Smooth muscle cell (in vitro differentiated cells): ENCODE measurements at regions not wholly inside any gene's neighbourhood (a gene's known extent, or its start where the extent isn't known, plus 50 kb on each side); places are given as distances from the start of the nearest gene placed in this dataset.

ENCODE experiments used
- DNase-seq: peaks from one replicate; lab custom pipeline; 2025; ENCODE audit not compliant: unreplicated experiment; lab: John Stamatoyannopoulos, UW
- H2AFZ ChIP-seq: fragments of 200-600 bp; sonication (generic); 2 replicates; pipeline ENCODE4 v1.6.0; 2016; ENCODE audit warnings: antibody characterized with exemption, low read depth, mild to moderate bottlenecking
- H3F3A ChIP-seq: fragments of 200-600 bp; sonication (generic); 2 replicates; pipeline ENCODE4 v1.6.0; 2017; ENCODE audit warnings: antibody characterized with exemption, low read depth
- H3K27ac ChIP-seq: fragments of 200-600 bp; sonication (generic); 2 replicates; pipeline ENCODE4 v1.5.1; 2016; ENCODE audit warnings: low read depth, mild to moderate bottlenecking
- H3K27me3 ChIP-seq: fragments of 200-600 bp; sonication (generic); 2 replicates; pipeline ENCODE4 v1.6.1; 2016; ENCODE audit warnings: low read depth, mild to moderate bottlenecking
- H3K36me3 ChIP-seq: fragments of 200-600 bp; sonication (generic); 2 replicates; pipeline ENCODE4 v1.5.1; 2016; ENCODE audit warnings: low read depth
- H3K4me1 ChIP-seq: fragments of 200-600 bp; sonication (generic); 2 replicates; pipeline ENCODE4 v1.5.1; 2016; ENCODE audit warnings: low read depth
- H3K4me2 ChIP-seq: fragments of 200-600 bp; sonication (generic); 2 replicates; pipeline ENCODE4 v1.6.0; 2016; ENCODE audit warnings: mild to moderate bottlenecking
- H3K4me3 ChIP-seq: fragments of 200-600 bp; sonication (generic); 2 replicates; pipeline ENCODE4 v1.5.1; 2016; ENCODE audit warnings: mild to moderate bottlenecking
- H3K79me2 ChIP-seq: fragments of 200-600 bp; sonication (generic); 2 replicates; pipeline ENCODE4 v1.6.0; 2016; ENCODE audit warnings: low read depth, mild to moderate bottlenecking
- H3K9ac ChIP-seq: fragments of 200-600 bp; sonication (generic); 2 replicates; pipeline ENCODE4 v1.6.0; 2016; ENCODE audit warnings: low read depth
- H3K9me3 ChIP-seq: fragments of 200-600 bp; sonication (generic); replicated peaks from 2 replicates; pipeline ENCODE4 v1.5.1; 2016; ENCODE audit warnings: low read depth
- H4K20me1 ChIP-seq: fragments of 200-600 bp; sonication (generic); 2 replicates; pipeline ENCODE4 v1.6.0; 2016; ENCODE audit warnings: low read depth
- CTCF ChIP-seq: fragments of 200-600 bp; sonication (generic); IDR thresholded peaks from 2 replicates; pipeline ENCODE4 v1.5.1; 2017; ENCODE audit warnings: borderline replicate concordance, mild to moderate bottlenecking, antibody characterized with exemption; ENCODE audit not compliant: insufficient read depth, poor library complexity, severe bottlenecking
- WGBS: methylation state at CpG from one replicate; pipeline ENCODE4 v1.1.7; 2016; ENCODE audit warnings: low lambda C conversion rate; 5-methylcytosine and 5-hydroxymethylcytosine counted together

- H4K20me1 ChIP-seq, result no peaks in the 10 kb centered on the region
- no peak overlapping the region for H3K9ac ChIP-seq
- no peaks in the 10 kb centered on the region for H3F3A ChIP-seq
- TF ChIP-seq CTCF, result no peak
- no peaks in the 10 kb centered on the region for H3K9me3 ChIP-seq
- DNase-seq, result no peak
- no peak overlapping the region for H2AFZ ChIP-seq
- no peaks in the 10 kb centered on the region for H3K27me3 ChIP-seq
- H3K79me2 ChIP-seq, result no peaks in the 10 kb centered on the region
- H3K4me2 ChIP-seq, result no peak overlapping the region
- WGBS, result 85% methylated on average over 23 of the region's 23 CpGs
- H3K4me1 ChIP-seq, result peaks cover 12% of the 10 kb centered on the region
- no peaks in the 10 kb centered on the region for H3K36me3 ChIP-seq
- no peak overlapping the region for H3K27ac ChIP-seq
- H3K4me3 ChIP-seq, result no peak overlapping the region
Measured at GRCh38 chr12:4044736-4045730, 171.8 kb upstream of the PARP11 start.

- no peak overlapping the region for H2AFZ ChIP-seq
- 95% methylated on average over 9 of the region's 9 CpGs for WGBS
- no peaks in the 10 kb centered on the region for H3K36me3 ChIP-seq
- H3K4me2 ChIP-seq, result no peak overlapping the region
- H3K4me3 ChIP-seq, result no peak overlapping the region
- H4K20me1 ChIP-seq, result no peaks in the 10 kb centered on the region
- DNase-seq, result no peak
- H3K9me3 ChIP-seq, result no peaks in the 10 kb centered on the region
- H3F3A ChIP-seq, result no peaks in the 10 kb centered on the region
- H3K79me2 ChIP-seq, result no peaks in the 10 kb centered on the region
- no peak overlapping the region for H3K9ac ChIP-seq
- H3K27ac ChIP-seq, result no peak overlapping the region
- peaks cover 12% of the 10 kb centered on the region for H3K4me1 ChIP-seq
- no peak for TF ChIP-seq CTCF
- H3K27me3 ChIP-seq, result no peaks in the 10 kb centered on the region
Measured at GRCh38 chr12:4044101-4044500, 170.9 kb upstream of the PARP11 start.

GRCh38 chr12:4041187-4041885 lies 168.1 kb upstream of the PARP11 start:
- H3K79me2 ChIP-seq, result no peaks in the 10 kb centered on the region
- no peak overlapping the region for H3K4me3 ChIP-seq
- no peaks in the 10 kb centered on the region for H3F3A ChIP-seq
- TF ChIP-seq CTCF, result no peak
- no peak overlapping the region for H3K4me2 ChIP-seq
- no peaks in the 10 kb centered on the region for H4K20me1 ChIP-seq
- H3K4me1 ChIP-seq, result peaks cover 6% of the 10 kb centered on the region
- no peak for DNase-seq
- no peaks in the 10 kb centered on the region for H3K9me3 ChIP-seq
- H3K36me3 ChIP-seq, result no peaks in the 10 kb centered on the region
- WGBS, result 90% methylated on average over 7 of the region's 7 CpGs
- no peak overlapping the region for H3K9ac ChIP-seq
- H3K27ac ChIP-seq, result no peak overlapping the region
- no peaks in the 10 kb centered on the region for H3K27me3 ChIP-seq
- H2AFZ ChIP-seq, result no peak overlapping the region
